Hepatocyte (in vitro differentiated cells): ENCODE measurements at regions not wholly inside any gene's neighbourhood (a gene's known extent, or its start where the extent isn't known, plus 50 kb on each side); places are given as distances from the start of the nearest gene placed in this dataset.

Experiments
- DNase-seq: peaks from one replicate; pipeline ENCODE4 v3.0.0-alpha.2; 2016; ENCODE audit warnings: low spot score
- H2AFZ ChIP-seq: fragments of 200-600 bp; sonication (generic); 2 replicates; pipeline ENCODE4 v1.6.0; 2016; ENCODE audit warnings: antibody characterized with exemption, mild to moderate bottlenecking
- H3K27ac ChIP-seq: fragments of 200-600 bp; sonication (generic); 2 replicates; pipeline ENCODE4 v1.5.1; 2016; ENCODE audit warnings: mild to moderate bottlenecking
- H3K27me3 ChIP-seq: fragments of 200-600 bp; sonication (generic); 2 replicates; pipeline ENCODE4 v1.6.1; 2016
- H3K36me3 ChIP-seq: fragments of 200-600 bp; sonication (generic); replicated peaks from 2 replicates; pipeline ENCODE4 v1.5.1; 2016; ENCODE audit warnings: low read depth; ENCODE audit not compliant: insufficient read depth
- H3K4me1 ChIP-seq: fragments of 200-600 bp; sonication (generic); 2 replicates; pipeline ENCODE4 v1.5.1; 2016; ENCODE audit warnings: mild to moderate bottlenecking, moderate library complexity; ENCODE audit not compliant: insufficient read depth
- H3K4me2 ChIP-seq: fragments of 200-600 bp; sonication (generic); 2 replicates; pipeline ENCODE4 v1.6.0; 2016
- H3K4me3 ChIP-seq: fragments of 200-600 bp; sonication (generic); 2 replicates; pipeline ENCODE4 v1.5.1; 2016; ENCODE audit warnings: mild to moderate bottlenecking
- H3K79me2 ChIP-seq: fragments of 200-600 bp; sonication (generic); 2 replicates; pipeline ENCODE4 v1.6.0; 2017; ENCODE audit warnings: mild to moderate bottlenecking
- H3K9me2 ChIP-seq: fragments of 200-600 bp; sonication (generic); replicated peaks from 2 replicates; pipeline ENCODE4 v1.6.0; 2017; ENCODE audit warnings: mild to moderate bottlenecking; ENCODE audit not compliant: insufficient read depth
- H3K9me3 ChIP-seq: fragments of 200-600 bp; sonication (generic); 2 replicates; pipeline ENCODE4 v1.5.1; 2016; ENCODE audit warnings: low read depth, mild to moderate bottlenecking
- H4K20me1 ChIP-seq: fragments of 200-600 bp; sonication (generic); 2 replicates; pipeline ENCODE4 v1.6.0; 2016; ENCODE audit warnings: mild to moderate bottlenecking; ENCODE audit not compliant: insufficient read depth, poor library complexity, severe bottlenecking
- EZH2 ChIP-seq: fragments of 200-600 bp; sonication (generic); IDR thresholded peaks from 2 replicates; pipeline ENCODE4 v1.6.1; 2016; ENCODE audit warnings: antibody characterized with exemption, mild to moderate bottlenecking, borderline replicate concordance
- EZH2phosphoT487 ChIP-seq: fragments of 200-600 bp; sonication (generic); IDR thresholded peaks from one replicate; pipeline ENCODE4 v1.6.1; 2018; ENCODE audit warnings: antibody characterized with exemption, mild to moderate bottlenecking, low read depth, moderate library complexity; ENCODE audit not compliant: unreplicated experiment, severe bottlenecking
- WGBS: methylation state at CpG from one replicate; pipeline ENCODE4 v1.1.6; 2016; ENCODE audit warnings: low lambda C conversion rate; ENCODE audit errors: missing lambda C conversion rate; 5-methylcytosine and 5-hydroxymethylcytosine counted together
- TF ChIP-seq, protein P1 (sequence below): fragments of 200-600 bp; sonication (generic); IDR thresholded peaks from 2 replicates; pipeline ENCODE4 v1.5.1; 2016; ENCODE audit warnings: antibody characterized with exemption, mild to moderate bottlenecking; ENCODE audit not compliant: poor library complexity

GRCh38 chr5:3336666-3337065 is 259.0 kb upstream of the IRX1 start:
- Histone ChIP-seq H3K27ac (no peak overlapping the region), H3K79me2 (no peaks in the 10 kb centered on the region)

DNA sequence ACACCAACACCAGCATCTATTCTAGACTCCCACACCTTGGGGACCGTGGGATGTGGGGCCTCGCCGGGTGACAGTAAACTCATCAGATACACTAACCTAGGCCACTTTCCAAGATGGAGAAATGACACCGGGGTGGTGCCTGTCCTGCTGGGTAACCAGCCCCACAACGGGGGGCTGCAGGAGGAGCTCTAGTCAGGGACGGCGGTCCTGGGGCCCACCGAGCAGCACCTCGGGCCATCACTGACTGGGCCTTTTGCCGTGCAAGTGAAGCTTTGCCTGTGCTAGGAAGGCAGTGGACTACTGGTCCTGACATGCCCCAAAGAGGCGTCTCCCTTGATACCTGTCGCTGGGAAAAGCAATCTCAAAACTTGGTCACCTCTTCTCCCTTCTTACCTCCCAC is 260.3 kb upstream of the IRX1 start:
- Histone ChIP-seq H3K9me2 (no peaks in the 10 kb centered on the region), H2AFZ (no peak overlapping the region), H3K27me3 (no peaks in the 10 kb centered on the region), H3K4me2 (no peak overlapping the region), H3K27ac (no peak overlapping the region), H3K79me2 (no peaks in the 10 kb centered on the region), H3K4me1 (peaks cover 4% of the 10 kb centered on the region), H3K9me3 (no peaks in the 10 kb centered on the region), H3K36me3 (no peaks in the 10 kb centered on the region), H4K20me1 (no peaks in the 10 kb centered on the region), H3K4me3 (no peak overlapping the region)
- 83% methylated on average over 12 of the region's 12 CpGs for WGBS
- TF ChIP-seq EZH2 (no peak), EZH2phosphoT487 (no peak)
- TF ChIP-seq, protein P1, sequence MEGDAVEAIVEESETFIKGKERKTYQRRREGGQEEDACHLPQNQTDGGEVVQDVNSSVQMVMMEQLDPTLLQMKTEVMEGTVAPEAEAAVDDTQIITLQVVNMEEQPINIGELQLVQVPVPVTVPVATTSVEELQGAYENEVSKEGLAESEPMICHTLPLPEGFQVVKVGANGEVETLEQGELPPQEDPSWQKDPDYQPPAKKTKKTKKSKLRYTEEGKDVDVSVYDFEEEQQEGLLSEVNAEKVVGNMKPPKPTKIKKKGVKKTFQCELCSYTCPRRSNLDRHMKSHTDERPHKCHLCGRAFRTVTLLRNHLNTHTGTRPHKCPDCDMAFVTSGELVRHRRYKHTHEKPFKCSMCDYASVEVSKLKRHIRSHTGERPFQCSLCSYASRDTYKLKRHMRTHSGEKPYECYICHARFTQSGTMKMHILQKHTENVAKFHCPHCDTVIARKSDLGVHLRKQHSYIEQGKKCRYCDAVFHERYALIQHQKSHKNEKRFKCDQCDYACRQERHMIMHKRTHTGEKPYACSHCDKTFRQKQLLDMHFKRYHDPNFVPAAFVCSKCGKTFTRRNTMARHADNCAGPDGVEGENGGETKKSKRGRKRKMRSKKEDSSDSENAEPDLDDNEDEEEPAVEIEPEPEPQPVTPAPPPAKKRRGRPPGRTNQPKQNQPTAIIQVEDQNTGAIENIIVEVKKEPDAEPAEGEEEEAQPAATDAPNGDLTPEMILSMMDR: no peak
- no peak for DNase-seq

More at GRCh38 chr5:3336666-3337065, 259.0 kb upstream of the IRX1 start:
- Histone ChIP-seq H4K20me1 (no peaks in the 10 kb centered on the region), H2AFZ (no peak overlapping the region), H3K4me3 (no peak overlapping the region), H3K9me2 (no peaks in the 10 kb centered on the region), H3K4me1 (no peaks in the 10 kb centered on the region), H3K36me3 (no peaks in the 10 kb centered on the region), H3K9me3 (no peaks in the 10 kb centered on the region), H3K4me2 (no peak overlapping the region), H3K27me3 (no peaks in the 10 kb centered on the region)
- TF ChIP-seq EZH2phosphoT487 (no peak), EZH2 (no peak)
- TF ChIP-seq, protein P1: no peak
- WGBS: 85% methylated on average over 11 of the region's 11 CpGs
- DNase-seq: no peak

GRCh38 chr5:3333836-3334235 is 261.8 kb upstream of the IRX1 start:
- DNase-seq: no peak
- H3K27me3 ChIP-seq: no peaks in the 10 kb centered on the region
- no peaks in the 10 kb centered on the region for H3K9me3 ChIP-seq
- TF ChIP-seq, protein P1: no peak
- TF ChIP-seq EZH2 (no peak), EZH2phosphoT487 (no peak)
- H3K79me2 ChIP-seq: no peaks in the 10 kb centered on the region
- peaks cover 4% of the 10 kb centered on the region for H3K4me1 ChIP-seq
- H3K36me3 ChIP-seq: no peaks in the 10 kb centered on the region
- no peak overlapping the region for H3K4me3 ChIP-seq
- no peaks in the 10 kb centered on the region for H4K20me1 ChIP-seq
- no peak overlapping the region for H2AFZ ChIP-seq
- no peak overlapping the region for H3K4me2 ChIP-seq
- WGBS: 82% methylated on average over 8 of the region's 8 CpGs
- no peaks in the 10 kb centered on the region for H3K9me2 ChIP-seq
- H3K27ac ChIP-seq: no peak overlapping the region

DNA sequence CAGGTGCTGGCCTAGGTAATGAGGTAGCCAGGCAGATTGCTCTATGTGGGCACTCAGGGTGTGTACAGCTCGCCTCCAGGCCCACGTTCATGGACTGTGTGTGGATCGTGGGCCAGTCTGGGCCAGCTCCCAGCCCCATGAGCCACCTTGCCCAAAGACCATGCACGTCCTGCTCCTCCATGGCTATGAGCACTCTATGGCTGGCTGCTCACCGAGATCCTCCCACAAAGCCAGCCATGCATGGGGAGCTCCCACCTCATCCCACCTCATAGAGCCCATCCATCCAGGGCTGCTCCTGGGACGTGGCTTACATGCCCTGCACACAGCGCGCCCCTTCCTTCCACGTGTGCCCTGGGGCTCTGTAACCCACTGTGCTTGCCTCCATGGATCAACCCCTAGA is 262.5 kb upstream of the IRX1 start:
- Histone ChIP-seq H2AFZ (no peak overlapping the region), H4K20me1 (no peaks in the 10 kb centered on the region), H3K4me1 (peaks cover 4% of the 10 kb centered on the region), H3K27me3 (no peaks in the 10 kb centered on the region), H3K4me2 (no peak overlapping the region), H3K36me3 (no peaks in the 10 kb centered on the region), H3K4me3 (no peak overlapping the region), H3K27ac (no peak overlapping the region), H3K9me2 (no peaks in the 10 kb centered on the region), H3K9me3 (no peaks in the 10 kb centered on the region), H3K79me2 (no peaks in the 10 kb centered on the region)
- WGBS: 96% methylated on average over 9 of the region's 9 CpGs
- no peak for DNase-seq
- TF ChIP-seq, protein P1: no peak
- no peak for TF ChIP-seq EZH2
- TF ChIP-seq EZH2phosphoT487: no peak
